HT-29 (cell line): ENCODE measurements at regions not wholly inside any gene's neighbourhood (a gene's known extent, or its start where the extent isn't known, plus 50 kb on each side); places are given as distances from the start of the nearest gene placed in this dataset.
"Not testable (repeated sequence)": the region's sequence is repeated elsewhere in the genome, so short reads cannot be mapped to it uniquely, and the experiment has no call there.

Experiments used
- DNase-seq: peaks from one replicate; pipeline ENCODE4 v3.0.0-alpha.2; 2015; ENCODE audit warnings: low spot score

GRCh38 chr20:19893356-19893755, 123.8 kb upstream of the NAA20 start:
- no peak for DNase-seq

GRCh38 chr20:19895761-19896160, 121.4 kb upstream of the NAA20 start:
- no peak for DNase-seq

GRCh38 chr20:19897891-19898290, 119.3 kb upstream of the NAA20 start:
- DNase-seq, result no peak

- no peak for DNase-seq
Observed at GRCh38 chr20:19901226-19901625, 115.9 kb upstream of the NAA20 start.

- peak; percentile 74 for DNase-seq
Observed at GRCh38 chr20:19903168-19903811, 113.9 kb upstream of the NAA20 start.

GRCh38 chr20:19907326-19908056, 109.7 kb upstream of the NAA20 start:
- DNase-seq, result no peak

GRCh38 chr20:19908576-19908975, 108.6 kb upstream of the NAA20 start:
- no peak for DNase-seq

GRCh38 chr20:19909725-19910124, 107.4 kb upstream of the NAA20 start:
- DNase-seq, result no peak

- no peak for DNase-seq
Observed at GRCh38 chr20:19911810-19912382, 105.3 kb upstream of the NAA20 start.

GRCh38 chr20:19913349-19913748, 103.8 kb upstream of the NAA20 start:
- no peak for DNase-seq

- DNase-seq, result peak; percentile 22
Observed at GRCh38 chr20:19913927-19914614, 103.1 kb upstream of the NAA20 start.

- no peak for DNase-seq
Observed at GRCh38 chr20:19915111-19915798, 101.9 kb upstream of the NAA20 start.

GRCh38 chr20:19916531-19917485, 100.4 kb upstream of the NAA20 start:
- no peak for DNase-seq

GRCh38 chr20:19918965-19919329, 98.2 kb upstream of the NAA20 start:
- DNase-seq, result no peak

- DNase-seq, result no peak
Observed at GRCh38 chr20:19920381-19921138, 96.6 kb upstream of the NAA20 start.

- DNase-seq, result no peak
Observed at GRCh38 chr20:19921284-19921793, 95.8 kb upstream of the NAA20 start.

- DNase-seq, result not testable (repeated sequence)
Observed at GRCh38 chr20:19921829-19922228, 95.3 kb upstream of the NAA20 start.

GRCh38 chr20:19922716-19923115, 94.4 kb upstream of the NAA20 start:
- no peak for DNase-seq

- no peak for DNase-seq
Observed at GRCh38 chr20:19923762-19924161, 93.4 kb upstream of the NAA20 start.

- DNase-seq, result no peak
Observed at GRCh38 chr20:19924255-19924654, 92.9 kb upstream of the NAA20 start.
